ENCODE measurements at regions not wholly inside any gene's neighbourhood (a gene's known extent, or its start where the extent isn't known, plus 50 kb on each side); places are given as distances from the start of the nearest gene placed in this dataset.
"Not testable (repeated sequence)": the region's sequence is repeated elsewhere in the genome, so short reads cannot be mapped to it uniquely, and the experiment has no call there.

- no peak for DNase-seq
Observed at GRCh38 chr15:77838061-77838460, 205.3 kb upstream of the LINGO1 start.

DNA sequence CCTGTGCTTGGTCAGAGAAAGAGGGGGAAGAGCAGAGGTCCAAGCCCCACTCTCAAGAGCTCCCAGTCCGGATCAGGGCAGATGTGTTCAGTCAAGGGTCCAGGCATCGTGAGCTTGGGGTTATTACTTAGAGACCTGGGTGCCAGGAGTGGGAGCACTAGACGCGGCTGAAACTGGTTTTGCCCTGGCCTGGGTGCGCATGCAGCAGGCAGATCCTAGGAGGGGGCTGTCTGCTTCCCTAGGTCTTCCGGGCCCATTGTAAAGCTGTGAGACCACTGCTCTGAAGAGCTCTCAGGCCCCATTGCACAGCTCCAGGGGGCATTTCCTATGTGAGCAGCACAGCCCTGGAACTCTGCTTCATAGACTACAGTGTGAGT, 204.9 kb upstream of the LINGO1 start:
- DNase-seq, result no peak

GRCh38 chr15:77836906-77837648, 204.4 kb upstream of the LINGO1 start:
- DNase-seq, result no peak

- no peak for DNase-seq
Observed at GRCh38 chr15:77836121-77836692, 203.5 kb upstream of the LINGO1 start.

DNA sequence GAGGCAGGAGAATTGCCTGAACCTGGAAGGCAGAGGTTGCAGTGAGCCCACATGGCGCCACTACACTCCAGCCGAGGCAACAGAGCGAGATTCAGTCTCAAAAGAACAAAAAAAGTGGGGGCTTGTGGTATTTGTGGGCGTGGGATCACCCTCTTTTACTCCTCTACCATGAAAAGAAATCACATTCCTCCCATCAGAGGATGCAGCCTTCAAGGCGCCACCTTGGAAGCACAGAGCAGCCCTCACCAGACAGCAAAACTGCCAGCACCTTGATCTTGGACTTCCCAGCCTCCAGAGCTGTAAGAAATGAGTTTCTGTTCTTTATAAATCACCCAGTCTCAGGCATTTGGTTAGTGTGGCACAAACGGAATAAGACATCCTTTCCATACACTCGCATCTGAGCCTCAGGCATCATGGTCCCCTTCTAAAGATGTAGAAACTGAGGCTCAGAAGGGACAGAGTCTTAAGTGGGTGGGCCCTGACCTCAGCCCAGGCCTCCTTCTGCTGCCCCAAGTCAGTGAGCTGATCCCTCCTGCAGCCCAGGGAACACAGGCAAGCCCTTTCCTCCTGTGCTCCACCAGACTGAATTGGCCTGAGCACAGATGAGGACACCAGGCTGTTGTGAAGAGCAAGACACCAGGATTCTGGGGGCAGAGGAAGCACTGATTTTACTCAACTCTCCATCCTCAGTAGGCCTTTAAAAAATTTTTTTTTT, 201.7 kb upstream of the LINGO1 start:
- no peak for DNase-seq

DNA sequence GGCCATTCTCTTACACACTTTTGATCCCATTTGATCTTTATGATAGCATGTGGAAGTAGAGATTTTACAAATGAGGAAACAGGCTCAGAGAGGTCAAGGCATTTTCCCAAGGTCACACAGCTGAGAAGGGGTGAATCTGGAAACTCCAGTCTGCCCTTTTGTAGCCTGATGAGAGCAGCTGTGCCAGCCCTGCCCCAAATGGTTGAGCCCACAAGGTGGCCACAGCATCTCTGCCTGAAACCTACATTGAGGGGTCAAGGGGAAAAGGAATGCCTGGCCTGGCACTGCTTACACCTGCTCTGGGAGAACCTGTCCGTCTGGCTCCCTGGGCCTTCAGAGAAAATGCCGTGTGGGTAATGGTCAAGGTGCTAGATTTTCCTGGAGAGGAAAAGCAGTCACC, 200.2 kb upstream of the LINGO1 start:
- DNase-seq, result no peak

DNA sequence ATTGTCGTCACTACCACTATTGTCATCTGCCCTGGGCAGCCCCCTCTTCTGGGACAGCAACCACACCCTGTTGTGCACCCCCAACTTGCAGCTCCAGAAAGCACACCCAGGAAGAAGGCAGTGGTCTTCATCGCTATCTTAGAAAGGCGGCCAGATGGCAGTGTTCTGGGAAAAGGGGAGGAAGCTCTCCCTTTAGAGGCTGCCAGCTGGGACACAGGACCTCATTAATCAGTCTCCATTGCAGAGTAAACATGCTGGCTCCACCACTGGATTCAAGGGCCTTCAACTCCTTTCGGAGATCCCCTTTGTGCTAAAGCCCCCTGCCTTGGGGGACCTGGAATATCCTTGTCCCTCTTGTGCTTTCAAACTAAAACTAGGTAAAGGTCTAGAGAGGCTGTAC, 199.3 kb upstream of the LINGO1 start:
- DNase-seq, result no peak

- no peak for DNase-seq
Observed at GRCh38 chr15:77830051-77830468, 197.3 kb upstream of the LINGO1 start.

- not testable (repeated sequence) for DNase-seq
Observed at GRCh38 chr15:77829331-77829730, 196.6 kb upstream of the LINGO1 start.

DNA sequence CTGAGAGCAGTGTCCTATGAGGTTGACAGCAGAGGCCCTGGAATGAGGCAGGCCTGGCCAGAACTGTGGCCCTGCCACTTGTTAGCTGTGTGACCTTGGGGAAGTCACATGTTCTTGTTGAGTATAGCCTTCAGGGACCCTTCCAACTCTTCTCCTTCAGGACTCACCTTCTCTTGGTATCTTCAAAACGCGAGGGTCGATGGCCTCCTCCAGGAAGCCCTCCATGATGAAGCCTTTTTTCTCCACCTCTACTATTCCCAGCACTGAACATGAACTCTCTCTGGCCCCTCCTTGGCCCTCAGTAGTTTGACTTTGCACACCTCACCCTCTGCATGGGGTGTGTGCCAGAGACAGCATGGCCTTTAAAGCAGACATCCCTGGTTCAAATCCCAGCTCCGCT, 195.1 kb upstream of the LINGO1 start:
- no peak for DNase-seq

DNA sequence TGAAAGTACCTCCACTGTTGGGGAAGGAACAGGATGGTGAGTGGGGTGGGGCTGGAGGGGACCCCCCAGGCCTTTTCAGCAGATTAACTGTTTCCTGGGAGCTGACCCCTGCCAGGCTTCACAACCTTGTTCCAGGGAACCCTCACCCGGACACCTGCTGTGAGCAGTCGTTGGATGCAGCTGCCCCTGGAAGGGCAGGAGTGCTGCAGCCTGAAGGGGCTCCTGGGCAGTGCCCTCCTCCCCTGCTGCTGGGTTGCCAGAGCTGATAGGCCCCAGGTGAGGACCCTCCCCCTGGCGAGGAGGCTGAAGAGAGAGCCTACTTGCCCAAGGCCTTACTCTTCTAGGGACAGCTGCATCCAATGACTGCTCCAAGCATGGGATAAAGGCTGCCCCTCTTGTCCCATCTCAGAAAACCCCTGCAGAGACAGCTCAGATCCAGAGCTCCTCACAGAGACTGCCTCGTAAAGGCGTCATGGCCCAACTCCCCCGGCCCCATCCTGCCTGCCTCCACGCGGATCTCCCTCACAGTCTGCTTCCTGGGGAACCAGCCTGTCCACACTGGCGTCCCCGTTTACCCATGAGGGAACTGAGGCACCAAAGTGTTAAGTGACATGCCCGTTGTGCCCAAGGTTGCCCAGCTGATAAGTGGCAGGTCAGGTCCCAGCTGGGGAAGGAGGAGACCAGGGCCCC, 193.4 kb upstream of the LINGO1 start:
- DNase-seq, result no peak

DNA sequence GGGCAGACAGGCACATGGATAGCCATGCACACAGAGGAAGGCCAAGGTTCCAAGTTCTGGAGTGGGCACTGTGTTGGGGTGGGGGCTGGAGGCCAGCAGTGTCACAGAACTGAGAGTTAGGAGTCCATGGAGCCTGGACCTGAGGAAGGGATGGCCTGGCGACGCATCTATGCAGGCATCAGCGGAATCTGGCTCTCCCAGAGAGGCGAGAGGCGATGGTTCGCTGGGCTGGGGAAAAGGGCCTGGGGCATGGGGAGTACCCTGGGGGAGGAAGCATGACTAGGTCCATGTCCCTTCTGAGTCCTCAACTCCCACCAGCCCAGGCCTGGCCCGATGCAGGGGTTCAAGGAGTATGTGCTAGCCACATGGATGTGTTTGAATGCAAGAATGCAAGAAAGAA, 192.8 kb upstream of the LINGO1 start:
- DNase-seq, result no peak

DNA sequence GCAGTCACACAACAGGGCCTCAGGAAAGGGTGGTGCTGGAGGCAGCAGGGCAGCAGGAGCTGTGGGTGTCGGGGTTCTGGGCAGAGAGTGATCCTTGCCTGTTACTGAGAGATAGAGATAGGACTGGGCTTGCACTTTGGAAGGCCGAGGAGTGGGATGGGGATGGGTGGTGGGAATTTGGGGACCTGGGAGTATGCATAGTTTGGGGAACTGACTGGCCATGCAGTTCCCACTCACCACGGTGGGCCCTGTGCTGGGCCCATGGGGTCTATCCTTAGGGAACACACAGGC, 192.5 kb upstream of the LINGO1 start:
- DNase-seq, result no peak

- DNase-seq, result no peak
Observed at GRCh38 chr15:77824361-77825251, 191.9 kb upstream of the LINGO1 start.

GRCh38 chr15:77823736-77824135, 191.0 kb upstream of the LINGO1 start:
- DNase-seq, result no peak

- no peak for DNase-seq
Observed at GRCh38 chr15:77822631-77823230, 190.0 kb upstream of the LINGO1 start.

- DNase-seq, result no peak
Observed at GRCh38 chr15:77821959-77822256, 189.2 kb upstream of the LINGO1 start.

- DNase-seq, result peak; percentile 27 to 28
Observed at GRCh38 chr15:77821188-77821958, 188.7 kb upstream of the LINGO1 start.

GRCh38 chr15:77819851-77820728, 187.4 kb upstream of the LINGO1 start:
- DNase-seq, result no peak

DNA sequence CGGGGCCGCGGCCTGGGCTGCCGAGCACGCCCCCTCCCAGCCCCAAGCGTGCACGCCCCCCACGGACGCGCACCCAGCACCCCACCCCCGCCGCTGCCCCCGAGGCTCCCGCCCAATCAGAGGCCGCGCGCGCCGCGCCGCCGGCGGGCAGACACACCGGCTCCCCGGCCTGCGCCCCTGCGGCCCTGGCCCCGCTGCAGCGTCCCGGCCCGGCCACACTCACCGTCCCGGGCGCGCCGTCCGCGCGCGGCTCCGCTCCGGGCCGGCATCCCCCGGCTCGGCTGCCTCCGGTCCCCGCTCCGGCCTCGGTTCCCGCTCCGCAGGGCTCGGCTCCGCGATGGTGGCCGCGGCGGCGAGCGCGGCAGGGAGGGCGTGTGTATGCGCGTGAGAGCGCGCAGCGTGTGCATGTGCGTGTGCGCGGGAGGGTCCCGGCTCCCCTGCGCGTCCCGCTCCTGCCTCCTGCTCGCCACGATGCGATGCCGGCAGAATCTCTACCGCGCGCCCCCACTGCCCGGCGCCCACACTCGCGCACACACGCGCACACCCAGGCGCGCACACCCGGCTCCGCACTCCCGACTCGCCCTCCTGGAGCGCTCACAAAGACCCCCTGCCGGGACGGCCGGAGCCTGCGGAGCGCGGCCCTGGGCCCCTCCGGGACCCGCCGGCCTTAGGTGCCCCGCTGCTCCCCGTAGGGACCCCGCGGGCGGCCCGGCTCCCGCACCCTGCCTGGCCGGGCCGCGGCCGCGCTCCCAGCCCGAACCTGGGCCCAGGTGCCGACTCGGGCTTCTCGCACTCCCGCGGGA, 186.5 kb upstream of the LINGO1 start:
- DNase-seq, result no peak
